ENCODE measurements at regions not wholly inside any gene's neighbourhood (a gene's known extent, or its start where the extent isn't known, plus 50 kb on each side); places are given as distances from the start of the nearest gene placed in this dataset.

GRCh38 chr7:155961241-155962190 lies 149.3 kb upstream of the SHH start (continued):
- TF ChIP-seq HIC2 (CRISPR knock-in tag; IDR thresholded peaks at IDR 0.05; ENCODE audit: low read depth) (no peak), PHF8 (CRISPR knock-in tag; IDR thresholded peaks at IDR 0.05) (no peak), EEA1 (CRISPR knock-in tag; IDR thresholded peaks at IDR 0.05; ENCODE audit: borderline replicate concordance) (no peak), ZNF75D (CRISPR knock-in tag; IDR thresholded peaks at IDR 0.05; ENCODE audit: borderline replicate concordance) (no peak), MEIS1 (CRISPR knock-in tag; IDR thresholded peaks at IDR 0.05; ENCODE audit: borderline replicate concordance) (no peak), ZFY (CRISPR knock-in tag; IDR thresholded peaks at IDR 0.05) (peak; percentile 27; the same call in 1 of the 2 replicates), FOXP1 (IDR thresholded peaks at IDR 0.05) (no peak), FOXP1 (CRISPR knock-in tag; IDR thresholded peaks at IDR 0.05) (0 out of 2 replicates have a peak, but pooled peaks have one; percentile 10), ZBTB21 (CRISPR knock-in tag; IDR thresholded peaks at IDR 0.05) (no peak), ZKSCAN1 (IDR thresholded peaks at IDR 0.05; ENCODE audit: low read length) (no peak), ZNF749 (CRISPR knock-in tag; IDR thresholded peaks at IDR 0.05; ENCODE audit: borderline replicate concordance) (no peak), HNF1B (CRISPR knock-in tag; IDR thresholded peaks at IDR 0.05) (no peak; the same call in 1 of the 2 replicates), ZNF652 (CRISPR knock-in tag; IDR thresholded peaks at IDR 0.05; ENCODE audit: borderline replicate concordance, low read depth) (no peak), BRCA1 (CRISPR knock-in tag; IDR thresholded peaks at IDR 0.05) (no peak), ZNF607 (CRISPR knock-in tag; IDR thresholded peaks at IDR 0.05; ENCODE audit: borderline replicate concordance) (0 out of 2 replicates have a peak, but pooled peaks have one; percentile 9), ZNF335 (CRISPR knock-in tag; IDR thresholded peaks at IDR 0.05) (no peak), KDM1A (CRISPR knock-in tag; IDR thresholded peaks at IDR 0.05) (no peak), CSRNP1 (CRISPR knock-in tag; IDR thresholded peaks at IDR 0.05) (no peak), MIER2 (CRISPR knock-in tag; IDR thresholded peaks at IDR 0.05) (no peak), ZNF670 (CRISPR knock-in tag; IDR thresholded peaks at IDR 0.05; ENCODE audit: borderline replicate concordance) (no peak)
- TF ChIP-seq, protein P1, sequence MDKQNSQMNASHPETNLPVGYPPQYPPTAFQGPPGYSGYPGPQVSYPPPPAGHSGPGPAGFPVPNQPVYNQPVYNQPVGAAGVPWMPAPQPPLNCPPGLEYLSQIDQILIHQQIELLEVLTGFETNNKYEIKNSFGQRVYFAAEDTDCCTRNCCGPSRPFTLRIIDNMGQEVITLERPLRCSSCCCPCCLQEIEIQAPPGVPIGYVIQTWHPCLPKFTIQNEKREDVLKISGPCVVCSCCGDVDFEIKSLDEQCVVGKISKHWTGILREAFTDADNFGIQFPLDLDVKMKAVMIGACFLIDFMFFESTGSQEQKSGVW (CRISPR knock-in tag; IDR thresholded peaks at IDR 0.05; ENCODE audit: borderline replicate concordance) = no peak
- TF ChIP-seq, protein P2, sequence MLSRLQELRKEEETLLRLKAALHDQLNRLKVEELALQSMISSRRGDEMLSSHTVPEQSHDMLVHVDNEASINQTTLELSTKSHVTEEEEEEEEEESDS (CRISPR knock-in tag; IDR thresholded peaks at IDR 0.05; ENCODE audit: borderline replicate concordance) = no peak

Measured in HepG2 (cell line).